PC-9 (cell line): ENCODE measurements at regions not wholly inside any gene's neighbourhood (a gene's known extent, or its start where the extent isn't known, plus 50 kb on each side); places are given as distances from the start of the nearest gene placed in this dataset.

Source experiments
- BruUV-seq: library from RNA; stranded (reverse); fragments of 400-500 nt; replicated peaks from 2 replicates; lab custom pipeline; 2021; lab: Mats Ljungman, UMichigan
- CTCF ChIA-PET: fragments of 300-600 bp; sonication (Branson Sonifier 250); formaldehyde crosslinking; loops from one replicate; lab custom pipeline; 2022; ENCODE audit warnings: antibody characterized with exemption; lab: Charles Lee
- POLR2A ChIA-PET: fragments of 300-600 bp; sonication (Branson Sonifier 250); formaldehyde crosslinking; loops from one replicate; lab custom pipeline; 2022; ENCODE audit warnings: antibody characterized with exemption; ENCODE audit not compliant: unreplicated experiment; lab: Charles Lee
- DNase-seq, 2 experiments: peaks; one replicate each; pipeline versions ENCODE4 v3.0.0 to v3.0.0-alpha.2; 2015 to 2022; ENCODE audit warnings: mixed read lengths in 1 of 2
- H2AFZ ChIP-seq: fragments of 200-600 bp; sonication (generic); 2 replicates; pipeline ENCODE4 v1.8.1; 2017; ENCODE audit warnings: antibody characterized with exemption
- H3F3A ChIP-seq: fragments of 200-600 bp; sonication (generic); 2 replicates; pipeline ENCODE4 v1.8.1; 2017; ENCODE audit warnings: antibody characterized with exemption, mild to moderate bottlenecking, low read depth; ENCODE audit not compliant: insufficient read depth
- H3K27ac ChIP-seq: fragments of 200-600 bp; sonication (generic); 2 replicates; pipeline ENCODE4 v1.6.1; 2016; ENCODE audit warnings: mixed run types
- H3K27me3 ChIP-seq: fragments of 200-600 bp; sonication (generic); 2 replicates; pipeline ENCODE4 v1.6.1; 2016; ENCODE audit warnings: low read depth, mixed run types; ENCODE audit not compliant: insufficient read depth
- H3K36me3 ChIP-seq: fragments of 200-600 bp; sonication (generic); 2 replicates; pipeline ENCODE4 v1.6.1; 2016; ENCODE audit warnings: low read depth, mixed run types
- H3K4me1 ChIP-seq: fragments of 200-600 bp; sonication (generic); replicated peaks from 2 replicates; pipeline ENCODE4 v1.6.1; 2016; ENCODE audit warnings: mixed run types; ENCODE audit not compliant: insufficient read depth
- H3K4me2 ChIP-seq: fragments of 200-600 bp; sonication (generic); 2 replicates; pipeline ENCODE4 v1.6.1; 2017; ENCODE audit warnings: mixed run types
- H3K4me3 ChIP-seq: fragments of 200-600 bp; sonication (generic); 2 replicates; pipeline ENCODE4 v1.6.1; 2016; ENCODE audit warnings: mixed run types
- H3K79me2 ChIP-seq: fragments of 200-600 bp; sonication (generic); 2 replicates; pipeline ENCODE4 v1.6.1; 2017; ENCODE audit warnings: low read depth, mixed run types
- H3K9me2 ChIP-seq: fragments of 200-600 bp; sonication (generic); 2 replicates; pipeline ENCODE4 v1.8.1; 2017; ENCODE audit warnings: mild to moderate bottlenecking; ENCODE audit not compliant: insufficient read depth
- H3K9me3 ChIP-seq: fragments of 200-600 bp; sonication (generic); 2 replicates; pipeline ENCODE4 v1.8.1; 2016; ENCODE audit warnings: low read depth; ENCODE audit not compliant: insufficient read depth
- H4K20me1 ChIP-seq: fragments of 200-600 bp; sonication (generic); 2 replicates; pipeline ENCODE4 v1.8.1; 2017; ENCODE audit not compliant: insufficient read depth
- EZH2 ChIP-seq: fragments of 200-600 bp; sonication (generic); IDR thresholded peaks from 2 replicates; pipeline ENCODE4 v1.8.0; 2017; ENCODE audit warnings: antibody characterized with exemption, low read depth
- intact Hi-C: fragments of 100-400 bp; cut with micrococcal nuclease; formaldehyde crosslinking; loops from one replicate; pipeline ENCODE4 v1.10.0; 2022; ENCODE audit not compliant: unreplicated experiment
- TF ChIP-seq, protein P1 (sequence below): fragments of 200-600 bp; sonication (generic); conservative IDR thresholded peaks from 2 replicates; pipeline ENCODE4 v1.6.1; 2017; ENCODE audit warnings: mixed run types, antibody characterized with exemption, mild to moderate bottlenecking, moderate library complexity

DNA sequence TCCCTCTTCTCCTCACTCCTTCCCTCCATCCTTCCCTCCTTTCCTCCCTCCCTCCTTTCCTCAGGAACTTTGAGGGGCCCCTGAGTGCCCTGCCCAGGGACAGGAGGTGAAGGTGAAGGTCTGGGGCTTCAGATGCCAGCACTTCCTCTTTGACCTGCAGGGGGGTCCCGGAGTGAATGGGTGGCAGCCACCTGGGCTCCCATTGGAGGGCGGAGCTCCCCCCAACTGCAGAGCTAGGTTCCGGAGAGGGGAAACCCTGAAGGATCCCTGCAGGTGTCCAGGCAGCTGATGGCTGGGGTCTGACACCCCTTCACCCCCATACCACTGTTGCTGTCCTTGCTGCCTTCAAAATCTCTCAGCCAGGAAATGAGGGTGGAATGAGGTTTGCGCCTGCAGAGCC lies 1131.3 kb downstream of the BRD1 start:
- no peaks in the 10 kb centered on the region for H3K9me2 ChIP-seq
- POLR2A ChIA-PET = no interaction called here
- no TSS peak for BruUV-seq
- H3K4me1 ChIP-seq = no peaks in the 10 kb centered on the region
- TF ChIP-seq EZH2 = no peak
- TF ChIP-seq, protein P1, sequence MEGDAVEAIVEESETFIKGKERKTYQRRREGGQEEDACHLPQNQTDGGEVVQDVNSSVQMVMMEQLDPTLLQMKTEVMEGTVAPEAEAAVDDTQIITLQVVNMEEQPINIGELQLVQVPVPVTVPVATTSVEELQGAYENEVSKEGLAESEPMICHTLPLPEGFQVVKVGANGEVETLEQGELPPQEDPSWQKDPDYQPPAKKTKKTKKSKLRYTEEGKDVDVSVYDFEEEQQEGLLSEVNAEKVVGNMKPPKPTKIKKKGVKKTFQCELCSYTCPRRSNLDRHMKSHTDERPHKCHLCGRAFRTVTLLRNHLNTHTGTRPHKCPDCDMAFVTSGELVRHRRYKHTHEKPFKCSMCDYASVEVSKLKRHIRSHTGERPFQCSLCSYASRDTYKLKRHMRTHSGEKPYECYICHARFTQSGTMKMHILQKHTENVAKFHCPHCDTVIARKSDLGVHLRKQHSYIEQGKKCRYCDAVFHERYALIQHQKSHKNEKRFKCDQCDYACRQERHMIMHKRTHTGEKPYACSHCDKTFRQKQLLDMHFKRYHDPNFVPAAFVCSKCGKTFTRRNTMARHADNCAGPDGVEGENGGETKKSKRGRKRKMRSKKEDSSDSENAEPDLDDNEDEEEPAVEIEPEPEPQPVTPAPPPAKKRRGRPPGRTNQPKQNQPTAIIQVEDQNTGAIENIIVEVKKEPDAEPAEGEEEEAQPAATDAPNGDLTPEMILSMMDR = no peak
- H4K20me1 ChIP-seq = no peaks in the 10 kb centered on the region; the same call in 1 of the 2 replicates
- intact Hi-C loops = no loop called here
- H3K9me3 ChIP-seq = no peaks in the 10 kb centered on the region
- H3K4me2 ChIP-seq = no peak overlapping the region
- H3K4me3 ChIP-seq = no peak overlapping the region
- H3K27ac ChIP-seq = no peak overlapping the region
- DNase-seq = no peak
- CTCF ChIA-PET = no interaction called here
- no peaks in the 10 kb centered on the region for H3K36me3 ChIP-seq
- H3K27me3 ChIP-seq = peaks cover 78% of the 10 kb centered on the region
- no peaks in the 10 kb centered on the region for H3F3A ChIP-seq
- no peak overlapping the region for H2AFZ ChIP-seq
- no peaks in the 10 kb centered on the region for H3K79me2 ChIP-seq

DNA sequence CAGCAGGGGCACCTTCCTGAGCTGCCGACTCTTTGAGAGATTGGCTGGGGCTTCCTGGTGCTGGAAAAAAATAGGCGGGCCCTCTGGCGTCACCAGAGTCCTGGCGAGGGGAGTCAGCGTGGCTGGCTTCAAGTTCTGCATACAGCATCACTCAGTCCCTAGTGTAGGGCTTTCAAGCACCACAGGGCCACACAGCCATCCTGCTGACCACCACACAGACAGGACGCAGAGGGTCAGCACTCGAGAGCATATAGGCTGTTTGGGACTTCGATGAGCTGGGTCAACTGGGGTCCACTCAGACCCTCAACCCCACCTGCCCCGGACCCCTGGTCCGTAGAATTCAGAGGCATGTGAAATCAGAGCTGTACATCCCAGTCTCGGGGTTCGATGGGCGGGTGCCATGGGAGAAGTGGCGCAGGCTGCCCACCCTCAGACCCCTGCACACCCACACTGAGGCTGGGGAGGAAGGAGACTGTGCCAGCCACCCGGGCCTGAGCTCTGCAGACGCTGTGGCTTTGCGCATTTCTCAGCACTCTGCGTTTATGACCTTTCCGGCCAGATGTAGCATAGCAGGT lies 1131.9 kb downstream of the BRD1 start:
- ChIA-PET CTCF (no interaction called here), POLR2A (no interaction called here)
- no peak overlapping the region for H2AFZ ChIP-seq
- BruUV-seq = no TSS peak
- H3K4me3 ChIP-seq = no peak overlapping the region
- H3K4me2 ChIP-seq = no peak overlapping the region
- H3K79me2 ChIP-seq = no peaks in the 10 kb centered on the region
- TF ChIP-seq, protein P1 = no peak
- no peak for TF ChIP-seq EZH2
- peaks cover 78% of the 10 kb centered on the region for H3K27me3 ChIP-seq
- no peaks in the 10 kb centered on the region for H3K9me2 ChIP-seq
- no peaks in the 10 kb centered on the region for H3K9me3 ChIP-seq
- H3K4me1 ChIP-seq = no peaks in the 10 kb centered on the region
- H3F3A ChIP-seq = no peaks in the 10 kb centered on the region
- H3K27ac ChIP-seq = no peak overlapping the region
- no peak for DNase-seq
- intact Hi-C loops = no loop called here
- no peaks in the 10 kb centered on the region for H3K36me3 ChIP-seq
- H4K20me1 ChIP-seq = no peaks in the 10 kb centered on the region; the same call in 1 of the 2 replicates

DNA sequence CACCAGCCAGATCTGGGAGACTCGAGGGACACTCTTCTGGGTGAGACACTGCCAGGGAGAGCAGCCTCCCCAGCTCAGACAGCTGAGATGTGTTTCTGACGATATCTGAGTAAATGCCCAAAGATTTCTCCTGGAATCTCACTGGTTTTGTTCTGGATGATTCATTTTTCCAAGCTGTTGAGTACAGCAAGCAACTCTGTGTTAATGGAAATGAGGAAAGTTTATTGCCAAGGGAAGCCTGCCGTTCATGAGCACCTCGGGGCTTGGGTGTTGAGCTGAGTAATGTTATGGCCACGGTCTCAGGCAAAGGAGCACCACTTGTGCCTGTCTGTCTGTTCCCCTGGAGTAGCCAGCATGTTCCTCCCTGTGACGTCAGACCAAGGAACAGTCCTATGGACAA lies 1132.4 kb downstream of the BRD1 start:
- TF ChIP-seq EZH2 = no peak
- TF ChIP-seq, protein P1 = no peak
- CTCF ChIA-PET = no interaction called here
- POLR2A ChIA-PET = no interaction called here
- no peaks in the 10 kb centered on the region for H3K4me1 ChIP-seq
- H3K4me2 ChIP-seq = no peak overlapping the region
- BruUV-seq = no TSS peak
- H3K9me2 ChIP-seq = no peaks in the 10 kb centered on the region
- H3K27ac ChIP-seq = no peak overlapping the region
- H3K27me3 ChIP-seq = peaks cover 78% of the 10 kb centered on the region
- H3K36me3 ChIP-seq = no peaks in the 10 kb centered on the region
- H3F3A ChIP-seq = no peaks in the 10 kb centered on the region
- no peaks in the 10 kb centered on the region for H3K9me3 ChIP-seq
- no peak for DNase-seq
- H3K79me2 ChIP-seq = no peaks in the 10 kb centered on the region
- no peak overlapping the region for H3K4me3 ChIP-seq
- H4K20me1 ChIP-seq = no peaks in the 10 kb centered on the region
- no peak overlapping the region for H2AFZ ChIP-seq
- intact Hi-C loops = no loop called here
